DOHH2 (cell line): ENCODE measurements at regions not wholly inside any gene's neighbourhood (a gene's known extent, or its start where the extent isn't known, plus 50 kb on each side); places are given as distances from the start of the nearest gene placed in this dataset.

Experiments
- CTCF ChIP-seq: fragments of 200-600 bp; sonication (generic); IDR thresholded peaks from one replicate; pipeline ENCODE4 v1.5.1; 2014; ENCODE audit warnings: antibody characterized with exemption, mild to moderate bottlenecking, low read depth, low read length; ENCODE audit not compliant: poor library complexity, severe bottlenecking
- EZH2phosphoT487 ChIP-seq: fragments of 200-600 bp; sonication (generic); IDR thresholded peaks from 2 replicates; pipeline ENCODE4 v1.6.1; 2017; ENCODE audit warnings: borderline replicate concordance, mild to moderate bottlenecking, antibody characterized with exemption, low read length, moderate library complexity, mixed read lengths

- TF ChIP-seq CTCF (no peak), EZH2phosphoT487 (no peak)
These were observed 880.4 kb downstream of the EPHA7 start for GRCh38 chr6:92538926-92539325.
